Natural killer cell (primary cell): ENCODE measurements at regions not wholly inside any gene's neighbourhood (a gene's known extent, or its start where the extent isn't known, plus 50 kb on each side); places are given as distances from the start of the nearest gene placed in this dataset.

Experiments
- ATAC-seq, 3 donors: fragments of 150-1000 bp in 2 of 3; fragments of 200-7000 bp in 1 of 3; cut with Tn5 transposase; 1 replicate in 1 of 3; 2 replicates in 2 of 3; pipeline ENCODE4 v1.10.0; 2021; ENCODE audit warnings: mild to moderate bottlenecking in 2 of 3, moderate library complexity in 2 of 3
- DNase-seq, 2 donors: peaks; one replicate each; pipeline versions ENCODE4 v3.0.0 to v3.0.0-alpha.2; 2013 to 2021; ENCODE audit warnings: mixed read lengths in 1 of 2
- H3K27ac ChIP-seq: one replicate; pipeline ENCODE4 v1.5.1; 2013; ENCODE audit warnings: mild to moderate bottlenecking, low read length
- H3K27me3 ChIP-seq: one replicate; pipeline ENCODE4 v1.6.1; 2013; ENCODE audit warnings: low read length; ENCODE audit not compliant: control insufficient read depth, insufficient read depth
- H3K36me3 ChIP-seq: one replicate; pipeline ENCODE4 v1.6.1; 2013; ENCODE audit warnings: low read length; ENCODE audit not compliant: control insufficient read depth, insufficient read depth
- H3K4me1 ChIP-seq: one replicate; pipeline ENCODE4 v1.6.1; 2013; ENCODE audit warnings: low read length; ENCODE audit not compliant: control insufficient read depth, insufficient read depth
- H3K4me3 ChIP-seq: one replicate; pipeline ENCODE4 v1.5.1; 2013; ENCODE audit warnings: low read length
- H3K9me3 ChIP-seq: one replicate; pipeline ENCODE4 v1.6.1; 2013; ENCODE audit warnings: low read length; ENCODE audit not compliant: control insufficient read depth, insufficient read depth
- H3K27ac Mint-ChIP-seq, 2 donors: one replicate each; pipeline ENCODE4 v1.8.0; 2022; ENCODE audit warnings: mild to moderate bottlenecking in 2 of 2, mixed read lengths in 2 of 2, moderate library complexity in 1 of 2
- H3K27me3 Mint-ChIP-seq, 2 donors: one replicate each; pipeline ENCODE4 v1.8.0; 2022; ENCODE audit warnings: low read depth in 2 of 2, mixed read lengths in 2 of 2
- H3K36me3 Mint-ChIP-seq: one replicate; pipeline ENCODE4 v1.8.0; 2022; ENCODE audit warnings: mixed read lengths
- H3K4me1 Mint-ChIP-seq, 2 donors: one replicate each; pipeline ENCODE4 v1.8.0; 2022; ENCODE audit warnings: mixed read lengths in 2 of 2
- H3K4me3 Mint-ChIP-seq: one replicate; pipeline ENCODE4 v1.8.0; 2022; ENCODE audit warnings: mild to moderate bottlenecking, moderate library complexity, mixed read lengths
- H3K9me3 Mint-ChIP-seq, 2 donors: one replicate each; pipeline ENCODE4 v1.8.0; 2022; ENCODE audit warnings: mixed read lengths in 2 of 2
- CTCF ChIP-seq: fragments of 200-600 bp; IDR thresholded peaks from one replicate; pipeline ENCODE4 v1.8.0; 2022; ENCODE audit warnings: antibody characterized with exemption
- WGBS: methylation state at CpG from one replicate; pipeline ENCODE4 v1.1.7; 2013; ENCODE audit warnings: missing lambda C conversion rate; ENCODE audit not compliant: insufficient coverage; 5-methylcytosine and 5-hydroxymethylcytosine counted together
- intact Hi-C: fragments of 100-400 bp; cut with micrococcal nuclease; formaldehyde crosslinking; loops from one replicate; pipeline ENCODE4 v1.14.2; 2022

GRCh38 chr13:83825676-83826075, 56.6 kb downstream of the SLITRK1 start:
- no peak for ATAC-seq
- no peak overlapping the region for H3K4me3 Mint-ChIP-seq
- no peak overlapping the region for H3K27ac Mint-ChIP-seq
- no peak for DNase-seq
- no peak for TF ChIP-seq CTCF
- Histone ChIP-seq H3K4me3 (no peak overlapping the region), H3K27ac (no peak overlapping the region), H3K27me3 (no peaks in the 10 kb centered on the region), H3K4me1 (no peaks in the 10 kb centered on the region), H3K9me3 (peaks cover 8% of the 10 kb centered on the region), H3K36me3 (no peaks in the 10 kb centered on the region)
- no peaks in the 10 kb centered on the region for H3K4me1 Mint-ChIP-seq
- H3K9me3 Mint-ChIP-seq: peaks cover 5 to 6% of the 10 kb centered on the region in 2 donors
- intact Hi-C loops: no loop called here
- H3K36me3 Mint-ChIP-seq: peaks cover 7% of the 10 kb centered on the region
- H3K27me3 Mint-ChIP-seq: no peaks in the 10 kb centered on the region

- Histone ChIP-seq H3K27me3 (no peaks in the 10 kb centered on the region), H3K9me3 (peaks cover 8% of the 10 kb centered on the region), H3K4me1 (no peaks in the 10 kb centered on the region), H3K36me3 (no peaks in the 10 kb centered on the region), H3K27ac (no peak overlapping the region), H3K4me3 (no peak overlapping the region)
- no peak overlapping the region for H3K4me3 Mint-ChIP-seq
- H3K36me3 Mint-ChIP-seq: no peaks in the 10 kb centered on the region
- no peak overlapping the region for H3K27ac Mint-ChIP-seq
- WGBS: 96% methylated on average over 8 of the region's 8 CpGs
- H3K27me3 Mint-ChIP-seq: no peaks in the 10 kb centered on the region
- no peak for TF ChIP-seq CTCF
- intact Hi-C loops: no loop called here
- H3K4me1 Mint-ChIP-seq: no peaks in the 10 kb centered on the region
- H3K9me3 Mint-ChIP-seq: peaks cover 0 to 2% of the 10 kb centered on the region in 2 donors
- no peak for DNase-seq
- no peak for ATAC-seq
Observed at GRCh38 chr13:83824560-83824959, 57.7 kb downstream of the SLITRK1 start.

- TF ChIP-seq CTCF: no peak
Observed at GRCh38 chr13:83824120-83824519, 58.2 kb downstream of the SLITRK1 start.

GRCh38 chr13:83819611-83820010, 62.7 kb downstream of the SLITRK1 start:
- peaks cover 5 to 7% of the 10 kb centered on the region in 2 donors for H3K9me3 Mint-ChIP-seq

More at GRCh38 chr13:83824120-83824519, 58.2 kb downstream of the SLITRK1 start:
- Histone ChIP-seq H3K4me1 (no peaks in the 10 kb centered on the region), H3K9me3 (peaks cover 8% of the 10 kb centered on the region), H3K27me3 (no peaks in the 10 kb centered on the region), H3K36me3 (no peaks in the 10 kb centered on the region), H3K27ac (no peak overlapping the region), H3K4me3 (no peak overlapping the region)
- no peak overlapping the region for H3K4me3 Mint-ChIP-seq
- H3K27ac Mint-ChIP-seq: no peak overlapping the region
- H3K4me1 Mint-ChIP-seq: no peaks in the 10 kb centered on the region
- H3K27me3 Mint-ChIP-seq: no peaks in the 10 kb centered on the region
- DNase-seq (no peak), ATAC-seq (no peak)
- intact Hi-C loops: no loop called here
- peaks cover 2 to 3% of the 10 kb centered on the region in 2 donors for H3K9me3 Mint-ChIP-seq
- no peaks in the 10 kb centered on the region for H3K36me3 Mint-ChIP-seq

More at GRCh38 chr13:83819611-83820010, 62.7 kb downstream of the SLITRK1 start:
- Histone ChIP-seq H3K4me1 (no peaks in the 10 kb centered on the region), H3K27me3 (no peaks in the 10 kb centered on the region), H3K9me3 (peaks cover 8% of the 10 kb centered on the region), H3K4me3 (no peak overlapping the region), H3K36me3 (no peaks in the 10 kb centered on the region), H3K27ac (no peak overlapping the region)
- ATAC-seq: no peak
- 94% methylated on average over 2 of the region's 2 CpGs for WGBS
- Mint-ChIP-seq H3K27ac (no peak overlapping the region), H3K36me3 (no peaks in the 10 kb centered on the region), H3K27me3 (no peaks in the 10 kb centered on the region), H3K4me1 (no peaks in the 10 kb centered on the region), H3K4me3 (no peak overlapping the region)
- DNase-seq: no peak
- TF ChIP-seq CTCF: no peak
- intact Hi-C loops: no loop called here
